Right lobe of liver (tissue), 6 donors: ENCODE measurements at regions not wholly inside any gene's neighbourhood (a gene's known extent, or its start where the extent isn't known, plus 50 kb on each side); places are given as distances from the start of the nearest gene placed in this dataset.
A peak's percentile ranks its signal among the peaks of the same experiment; 100 is the strongest.
"Not testable (repeated sequence)": the region's sequence is repeated elsewhere in the genome, so short reads cannot be mapped to it uniquely, and the experiment has no call there.

Experiments
- ATAC-seq, 4 donors: fragments of 200-7000 bp; cut with Tn5 transposase; one replicate each; pipeline ENCODE4 v1.9.1; 2020; ENCODE audit warnings: mild to moderate bottlenecking in 4 of 4, moderate library complexity in 4 of 4
- DNase-seq, 3 donors: peaks; one replicate each; pipeline ENCODE4 v3.0.0-alpha.2; 2020
- H3K27ac ChIP-seq, 3 donors: fragments of 200-600 bp; one replicate each; pipeline ENCODE4 v1.8.0; 2022
- H3K27me3 ChIP-seq, 2 donors: fragments of 200-600 bp; one replicate each; pipeline ENCODE4 v1.8.0; 2022
- H3K36me3 ChIP-seq, 4 donors: fragments of 200-600 bp; sonication (generic) in 1 of 4; one replicate each; pipeline versions ENCODE4 v1.5.1 to v1.8.0; 2017 to 2022; ENCODE audit warnings: control low read depth in 1 of 4
- H3K4me1 ChIP-seq, 4 donors: fragments of 200-600 bp; sonication (generic) in 1 of 4; one replicate each; pipeline versions ENCODE4 v1.5.1 to v1.8.0; 2017 to 2022; ENCODE audit warnings: control low read depth in 1 of 4
- H3K4me3 ChIP-seq, 3 donors: fragments of 200-600 bp; one replicate each; pipeline ENCODE4 v1.8.0; 2022
- H3K9me3 ChIP-seq, 4 donors: fragments of 200-600 bp; sonication (generic) in 1 of 4; one replicate each; pipeline versions ENCODE4 v1.5.1 to v1.8.0; 2017 to 2022; ENCODE audit warnings: control low read depth in 1 of 4
- POLR2A ChIP-seq: fragments of 450-650 bp; IDR thresholded peaks from one replicate; pipeline ENCODE4 v1.6.1; 2017; ENCODE audit warnings: antibody characterized with exemption, mild to moderate bottlenecking
- WGBS: methylation state at CpG from one replicate; pipeline ENCODE4 v1.1.6; 2018; ENCODE audit warnings: low coverage, low lambda C conversion rate; ENCODE audit not compliant: insufficient coverage; ENCODE audit errors: missing lambda C conversion rate; 5-methylcytosine and 5-hydroxymethylcytosine counted together
- intact Hi-C, 2 donors: fragments of 100-400 bp; cut with DNase I; formaldehyde crosslinking; loops; one replicate each; pipeline versions ENCODE4 v1.11.2 to v1.14.1; 2022
- TF ChIP-seq, protein P1 (sequence below), 4 donors: fragments of 200-600 bp in 3 of 4; fragments of 450-650 bp in 1 of 4; IDR thresholded peaks; one replicate each; pipeline versions ENCODE4 v1.5.1 to v1.8.0; 2016 to 2022; ENCODE audit warnings: antibody characterized with exemption in 4 of 4, mild to moderate bottlenecking in 2 of 4
- donor health status: DM: no; HTN: yes; CAD: no.
- donor health status: DM: no; HTN: no; CAD: no.
- donor health status: DM: no; HTN: no; CAD: no.
- donor health status: DM: no; HTN: yes; CAD: no.
- donor health status: DM: no; HTN: yes; CAD: no.

DNA sequence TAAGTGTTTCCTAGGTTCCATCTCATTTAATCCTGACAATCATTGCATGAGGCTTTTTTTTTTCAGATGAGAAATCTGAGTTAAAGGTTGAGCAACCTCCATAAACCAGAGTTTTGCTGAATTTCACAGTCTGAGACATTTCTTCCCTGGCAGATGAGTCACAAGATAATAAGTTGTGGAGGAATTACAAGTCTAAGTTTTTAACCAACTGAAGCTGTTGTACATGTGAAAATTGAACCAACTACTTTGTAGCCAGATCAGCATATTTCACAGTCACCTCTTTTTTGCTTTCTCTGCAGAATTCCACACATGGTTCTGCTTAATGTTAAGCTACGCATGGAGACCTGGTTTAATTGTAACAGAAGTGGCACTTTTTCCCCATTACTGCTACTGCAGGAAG lies 765.6 kb downstream of the CDH11 start:
- H3K27ac ChIP-seq = no peak overlapping the region
- intact Hi-C loops = no loop called here
- DNase-seq (no peak), ATAC-seq (no peak)
- TF ChIP-seq, protein P1, sequence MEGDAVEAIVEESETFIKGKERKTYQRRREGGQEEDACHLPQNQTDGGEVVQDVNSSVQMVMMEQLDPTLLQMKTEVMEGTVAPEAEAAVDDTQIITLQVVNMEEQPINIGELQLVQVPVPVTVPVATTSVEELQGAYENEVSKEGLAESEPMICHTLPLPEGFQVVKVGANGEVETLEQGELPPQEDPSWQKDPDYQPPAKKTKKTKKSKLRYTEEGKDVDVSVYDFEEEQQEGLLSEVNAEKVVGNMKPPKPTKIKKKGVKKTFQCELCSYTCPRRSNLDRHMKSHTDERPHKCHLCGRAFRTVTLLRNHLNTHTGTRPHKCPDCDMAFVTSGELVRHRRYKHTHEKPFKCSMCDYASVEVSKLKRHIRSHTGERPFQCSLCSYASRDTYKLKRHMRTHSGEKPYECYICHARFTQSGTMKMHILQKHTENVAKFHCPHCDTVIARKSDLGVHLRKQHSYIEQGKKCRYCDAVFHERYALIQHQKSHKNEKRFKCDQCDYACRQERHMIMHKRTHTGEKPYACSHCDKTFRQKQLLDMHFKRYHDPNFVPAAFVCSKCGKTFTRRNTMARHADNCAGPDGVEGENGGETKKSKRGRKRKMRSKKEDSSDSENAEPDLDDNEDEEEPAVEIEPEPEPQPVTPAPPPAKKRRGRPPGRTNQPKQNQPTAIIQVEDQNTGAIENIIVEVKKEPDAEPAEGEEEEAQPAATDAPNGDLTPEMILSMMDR (IDR thresholded peaks at IDR 0.05) = no peak
- no peak overlapping the region for H3K4me3 ChIP-seq
- no peaks in the 10 kb centered on the region for H3K4me1 ChIP-seq
- 47% methylated on average over 1 of the region's 1 CpG for WGBS
- no peaks in the 10 kb centered on the region for H3K36me3 ChIP-seq
- no peaks in the 10 kb centered on the region for H3K9me3 ChIP-seq
- no peaks in the 10 kb centered on the region for H3K27me3 ChIP-seq

DNA sequence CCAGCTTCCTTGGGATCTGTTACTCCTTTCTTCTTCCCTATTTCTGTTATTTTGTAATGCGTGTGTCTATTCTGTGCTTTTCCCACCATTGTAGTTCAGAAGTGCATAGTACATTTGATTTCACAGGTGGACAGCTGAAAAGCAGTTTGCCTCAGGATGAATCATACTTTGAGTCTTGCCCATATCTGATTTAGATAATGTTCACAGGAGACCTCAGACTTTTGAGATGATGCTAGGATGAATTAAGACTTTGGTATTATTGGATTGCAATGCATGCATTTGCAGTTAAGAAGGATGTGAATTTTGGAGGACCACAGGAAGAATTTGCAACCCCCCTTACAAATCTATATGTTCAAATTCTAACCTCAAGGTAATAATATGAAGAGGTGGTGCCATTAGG lies 769.6 kb downstream of the CDH11 start:
- Histone ChIP-seq H3K27ac (no peak overlapping the region), H3K4me1 (no peaks in the 10 kb centered on the region), H3K36me3 (no peaks in the 10 kb centered on the region), H3K4me3 (no peak overlapping the region), H3K9me3 (no peaks in the 10 kb centered on the region), H3K27me3 (no peaks in the 10 kb centered on the region)
- no peak for ATAC-seq
- intact Hi-C loops = no loop called here
- no peak for DNase-seq
- TF ChIP-seq, protein P1 (IDR thresholded peaks at IDR 0.05) = no peak
- no peak for TF ChIP-seq POLR2A
- 80% methylated on average over 1 of the region's 1 CpG for WGBS

DNA sequence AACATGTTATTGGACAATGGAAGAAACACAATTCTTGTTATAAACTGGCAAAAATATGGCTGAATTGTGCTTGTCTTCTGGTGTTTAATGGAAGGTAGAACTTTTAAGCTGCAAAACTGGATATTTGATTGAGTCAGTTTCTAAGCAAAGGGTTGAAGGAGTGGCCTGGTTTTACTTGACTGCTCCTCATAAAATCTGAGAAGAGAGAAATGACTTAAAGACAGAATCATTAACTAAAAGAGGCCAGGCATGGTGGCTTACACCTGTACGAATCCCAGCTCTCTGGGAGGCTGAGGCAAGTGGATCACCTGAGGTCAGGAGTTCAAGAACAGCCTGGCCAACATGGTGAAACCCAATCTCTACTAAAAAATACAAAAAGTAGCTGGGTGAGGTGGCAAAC lies 770.7 kb downstream of the CDH11 start:
- WGBS = 57% methylated on average over 1 of the region's 1 CpG
- no peak for TF ChIP-seq POLR2A
- TF ChIP-seq, protein P1 (IDR thresholded peaks at IDR 0.05) = no peak
- Histone ChIP-seq H3K9me3 (no peaks in the 10 kb centered on the region), H3K27ac (no peak overlapping the region), H3K4me3 (no peak overlapping the region), H3K27me3 (no peaks in the 10 kb centered on the region), H3K36me3 (no peaks in the 10 kb centered on the region), H3K4me1 (no peaks in the 10 kb centered on the region)
- DNase-seq (no peak), ATAC-seq (no peak)
- intact Hi-C loops = no loop called here

DNA sequence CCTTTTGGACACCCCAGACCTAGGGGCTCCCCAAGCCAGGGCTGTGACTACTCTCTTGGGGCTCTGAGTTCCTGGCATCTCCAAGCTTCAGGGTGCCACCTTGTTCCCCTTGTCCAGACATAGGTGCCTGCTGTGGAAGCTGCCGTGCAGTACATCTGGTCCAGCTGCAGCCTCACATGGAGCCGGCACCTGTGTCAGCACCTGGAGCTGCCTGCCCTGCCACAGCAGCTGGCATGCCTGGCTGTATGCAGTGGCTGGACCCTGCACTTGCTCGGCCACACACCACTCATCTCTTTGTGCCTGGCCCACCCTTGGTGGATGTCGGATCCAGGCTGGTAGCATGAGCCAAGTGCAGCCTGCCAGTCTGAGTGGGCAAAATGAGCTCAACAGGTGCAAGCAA lies 775.8 kb downstream of the CDH11 start:
- H3K9me3 ChIP-seq = no peaks in the 10 kb centered on the region
- H3K27ac ChIP-seq = no peak overlapping the region
- H3K4me1 ChIP-seq = no peaks in the 10 kb centered on the region
- intact Hi-C loops = no loop called here
- no peaks in the 10 kb centered on the region for H3K36me3 ChIP-seq
- DNase-seq (no peak), ATAC-seq (no peak)
- TF ChIP-seq, protein P1 (IDR thresholded peaks at IDR 0.05) = no peak
- TF ChIP-seq POLR2A = no peak
- no peak overlapping the region for H3K4me3 ChIP-seq
- WGBS = no CpG with 5 or more reads among the region's 4 CpGs
- H3K27me3 ChIP-seq = no peaks in the 10 kb centered on the region

DNA sequence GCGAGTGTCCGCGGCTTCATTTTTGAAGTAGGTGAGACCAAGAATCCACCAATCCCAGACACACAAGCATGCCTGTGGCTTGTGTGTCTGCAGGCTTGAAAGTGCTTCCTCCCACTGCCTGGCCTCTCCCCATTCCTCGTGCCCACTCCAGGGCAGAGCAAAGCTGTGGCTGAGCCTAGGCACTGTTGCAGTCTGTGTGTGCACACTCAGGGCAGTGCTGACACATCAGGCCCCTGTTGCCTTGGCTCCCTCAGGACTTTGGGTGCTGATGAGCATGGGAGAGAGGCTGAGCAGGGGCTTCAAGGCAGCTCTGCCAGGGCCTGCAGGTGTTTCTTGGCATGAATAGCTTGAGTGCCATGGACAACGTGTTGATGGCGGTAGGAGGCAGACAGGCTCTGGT lies 776.7 kb downstream of the CDH11 start:
- H3K27me3 ChIP-seq = no peaks in the 10 kb centered on the region
- no peaks in the 10 kb centered on the region for H3K36me3 ChIP-seq
- 84% methylated on average over 5 of the region's 6 CpGs for WGBS
- no peak overlapping the region for H3K27ac ChIP-seq
- intact Hi-C loops = no loop called here
- H3K9me3 ChIP-seq = no peaks in the 10 kb centered on the region
- no peaks in the 10 kb centered on the region for H3K4me1 ChIP-seq
- no peak overlapping the region for H3K4me3 ChIP-seq
- DNase-seq = no peak
- no peak for ATAC-seq
- no peak for TF ChIP-seq POLR2A
- TF ChIP-seq, protein P1 (IDR thresholded peaks at IDR 0.05) = no peak

DNA sequence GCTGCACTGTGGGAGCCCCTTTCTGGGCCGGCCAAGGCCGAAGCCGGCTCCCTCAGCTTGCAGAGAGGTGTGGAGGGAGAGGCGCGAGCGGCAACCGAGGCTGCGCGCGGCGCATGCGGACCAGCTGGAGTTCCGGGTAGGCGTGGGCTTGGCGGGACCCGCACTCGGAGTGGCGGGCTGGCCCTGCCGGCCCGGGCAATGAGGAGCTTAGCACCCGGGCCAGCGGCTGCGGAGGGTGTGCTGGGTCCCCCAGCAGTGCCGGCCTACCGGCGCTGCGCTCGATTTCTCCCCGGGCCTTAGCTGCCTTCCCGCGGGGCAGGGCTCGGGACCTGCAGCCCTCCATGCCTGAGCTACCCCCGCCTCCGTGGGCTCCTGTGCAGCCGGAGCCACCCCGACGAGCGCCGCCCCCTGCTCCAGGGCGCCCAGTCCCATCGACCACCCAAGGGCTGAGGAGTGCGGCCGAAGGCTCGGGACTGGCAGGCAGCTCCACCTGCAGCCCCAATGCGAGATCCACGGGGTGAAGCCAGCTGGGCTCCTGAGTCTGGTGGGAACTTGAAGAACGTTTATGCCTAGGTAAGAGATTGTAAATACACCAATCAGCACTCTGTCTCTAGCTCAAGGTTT lies 777.9 kb downstream of the CDH11 start:
- DNase-seq, H3K4me1 ChIP-seq, H3K27me3 ChIP-seq, H3K4me3 ChIP-seq, intact Hi-C loops, H3K9me3 ChIP-seq, H3K27ac ChIP-seq, H3K36me3 ChIP-seq: not testable (repeated sequence)
- peak in 1 of 4 donors; percentile 51 for ATAC-seq
- WGBS = no CpG with 5 or more reads among the region's 47 CpGs
